Brain microvascular endothelial cell (primary cell): ENCODE measurements at regions not wholly inside any gene's neighbourhood (a gene's known extent, or its start where the extent isn't known, plus 50 kb on each side); places are given as distances from the start of the nearest gene placed in this dataset.

Experiments
- DNase-seq: peaks from one replicate; pipeline ENCODE4 v3.0.0-alpha.2; 2020
- H3K27ac ChIP-seq: fragments of 250-450 bp; sonication (Bioruptor Pico); 2 replicates; pipeline ENCODE4 v1.5.1; 2020; ENCODE audit warnings: mild to moderate bottlenecking, moderate library complexity
- H3K27me3 ChIP-seq: fragments of 250-450 bp; sonication (Bioruptor Pico); replicated peaks from 2 replicates; pipeline ENCODE4 v1.5.1; 2020; ENCODE audit warnings: mild to moderate bottlenecking
- H3K36me3 ChIP-seq: fragments of 250-450 bp; sonication (Bioruptor Pico); replicated peaks from 2 replicates; pipeline ENCODE4 v1.5.1; 2020; ENCODE audit warnings: mild to moderate bottlenecking
- H3K4me3 ChIP-seq: 2 replicates; pipeline ENCODE4 v1.5.1; 2011; ENCODE audit warnings: low read depth, mild to moderate bottlenecking, control low read depth, low read length, moderate library complexity
- CTCF ChIP-seq: IDR thresholded peaks from 2 replicates; pipeline ENCODE4 v1.5.1; 2011; ENCODE audit warnings: low read depth, mild to moderate bottlenecking, moderate library complexity, low read length, control low read depth, inconsistent platforms; ENCODE audit errors: missing control alignments
- in situ Hi-C: cut with HindIII; loops from 2 replicates; pipeline ENCODE4 v1.10.0; 2017; ENCODE audit warnings: low sequenced_read_pairs, low pct_ligation_motif_present

GRCh38 chr6:28747083-28747630 lies 176.6 kb downstream of the TRIM27 start:
- Histone ChIP-seq H3K27me3 (no peaks in the 10 kb centered on the region), H3K36me3 (no peaks in the 10 kb centered on the region), H3K27ac (no peak overlapping the region), H3K4me3 (peak overlapping the region; percentile 47)
- in situ Hi-C loops, result no loop called here
- TF ChIP-seq CTCF, result no peak
- DNase-seq, result no peak

GRCh38 chr6:28747631-28748157 lies 176.1 kb downstream of the TRIM27 start:
- Histone ChIP-seq H3K4me3 (peak overlapping the region; percentile 47), H3K27ac (no peak overlapping the region), H3K36me3 (no peaks in the 10 kb centered on the region), H3K27me3 (no peaks in the 10 kb centered on the region)
- no peak for TF ChIP-seq CTCF
- in situ Hi-C loops, result no loop called here
- DNase-seq, result peak; percentile 98

GRCh38 chr6:28748192-28748591 lies 175.6 kb downstream of the TRIM27 start:
- no peaks in the 10 kb centered on the region for H3K27me3 ChIP-seq
- H3K4me3 ChIP-seq, result no peak overlapping the region
- no peak for TF ChIP-seq CTCF
- no peak for DNase-seq
- H3K36me3 ChIP-seq, result no peaks in the 10 kb centered on the region
- in situ Hi-C loops, result no loop called here
- no peak overlapping the region for H3K27ac ChIP-seq

DNA sequence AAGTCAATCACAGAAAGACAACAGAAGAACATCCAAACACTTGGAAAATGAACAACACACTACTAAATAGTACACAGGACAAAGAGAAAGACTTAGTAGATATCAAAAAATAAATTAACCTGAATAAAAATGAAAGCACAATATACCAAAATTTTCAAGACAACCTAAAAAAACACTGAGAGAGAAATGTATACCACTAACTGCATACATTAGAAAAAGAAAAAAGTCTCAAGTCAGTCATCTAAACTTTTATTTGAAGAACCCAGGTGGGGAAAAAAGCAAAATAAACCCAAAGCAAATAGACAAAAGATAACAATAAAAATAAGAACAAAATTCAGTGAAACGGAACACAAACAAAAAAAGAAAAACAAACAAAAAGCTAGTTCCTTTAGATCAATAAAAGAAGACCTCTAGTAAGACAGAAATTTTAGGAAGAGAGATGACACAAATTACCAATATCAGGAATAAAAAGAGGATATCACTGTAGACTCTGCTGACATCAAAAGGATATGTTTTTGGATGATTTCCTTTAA lies 172.8 kb downstream of the TRIM27 start:
- Histone ChIP-seq H3K4me3 (no peak overlapping the region), H3K27me3 (no peaks in the 10 kb centered on the region), H3K27ac (no peak overlapping the region), H3K36me3 (no peaks in the 10 kb centered on the region)
- no peak for DNase-seq
- in situ Hi-C loops, result no loop called here
- TF ChIP-seq CTCF, result no peak

DNA sequence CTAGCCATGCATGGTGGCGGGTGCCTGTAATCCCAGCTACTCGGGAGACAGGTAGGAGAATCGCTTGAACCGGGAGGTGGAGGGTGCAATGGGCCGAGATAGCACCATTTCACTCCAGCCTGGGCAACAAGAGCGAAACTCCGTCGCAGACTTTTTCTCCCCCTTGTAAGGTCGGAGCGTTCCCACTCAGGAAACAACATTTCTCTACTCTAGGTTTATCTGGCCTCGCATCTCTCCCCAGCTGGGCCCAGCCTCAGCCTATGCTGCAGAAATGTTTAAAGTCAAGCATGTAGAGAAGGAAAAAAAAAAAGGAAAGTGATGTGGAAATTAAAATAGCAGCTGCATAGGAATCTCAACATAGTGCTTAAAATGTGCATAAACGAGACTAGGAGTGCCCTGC lies 172.3 kb downstream of the TRIM27 start:
- no peaks in the 10 kb centered on the region for H3K36me3 ChIP-seq
- no peaks in the 10 kb centered on the region for H3K27me3 ChIP-seq

More for the DNA sequence above, 172.3 kb downstream of the TRIM27 start:
- Histone ChIP-seq H3K27ac (no peak overlapping the region), H3K4me3 (no peak overlapping the region)
- TF ChIP-seq CTCF, result no peak
- in situ Hi-C loops, result no loop called here
- no peak for DNase-seq
